ENCODE measurements at regions not wholly inside any gene's neighbourhood (a gene's known extent, or its start where the extent isn't known, plus 50 kb on each side); places are given as distances from the start of the nearest gene placed in this dataset.
"Not testable (repeated sequence)": the region's sequence is repeated elsewhere in the genome, so short reads cannot be mapped to it uniquely, and the experiment has no call there.

- Histone ChIP-seq H3K9ac (ENCODE audit: insufficient read depth in 1 of 2, low read length in 2 of 2) (no peak overlapping the region), H3K4me1 (ENCODE audit: control insufficient read depth in 5 of 5, insufficient read depth in 5 of 5, low read length in 5 of 5) (no peaks in the 10 kb centered on the region), H3K27me3 (ENCODE audit: control insufficient read depth in 3 of 3, insufficient read depth in 3 of 3, low read length in 2 of 3) (no peaks in the 10 kb centered on the region), H3K9me3 (ENCODE audit: control insufficient read depth in 4 of 4, insufficient read depth in 3 of 4, low read length in 3 of 4) (peaks cover 0 to 16% (median 1%) of the 10 kb centered on the region in 4 donors), H3K27ac (ENCODE audit: low read depth in 1 of 2, low read length in 1 of 2) (no peak overlapping the region), H3K4me3 (no peak overlapping the region), H3K36me3 (ENCODE audit: control insufficient read depth in 4 of 4, insufficient read depth in 4 of 4, low read length in 4 of 4) (no peaks in the 10 kb centered on the region)
- TF ChIP-seq, protein P1, sequence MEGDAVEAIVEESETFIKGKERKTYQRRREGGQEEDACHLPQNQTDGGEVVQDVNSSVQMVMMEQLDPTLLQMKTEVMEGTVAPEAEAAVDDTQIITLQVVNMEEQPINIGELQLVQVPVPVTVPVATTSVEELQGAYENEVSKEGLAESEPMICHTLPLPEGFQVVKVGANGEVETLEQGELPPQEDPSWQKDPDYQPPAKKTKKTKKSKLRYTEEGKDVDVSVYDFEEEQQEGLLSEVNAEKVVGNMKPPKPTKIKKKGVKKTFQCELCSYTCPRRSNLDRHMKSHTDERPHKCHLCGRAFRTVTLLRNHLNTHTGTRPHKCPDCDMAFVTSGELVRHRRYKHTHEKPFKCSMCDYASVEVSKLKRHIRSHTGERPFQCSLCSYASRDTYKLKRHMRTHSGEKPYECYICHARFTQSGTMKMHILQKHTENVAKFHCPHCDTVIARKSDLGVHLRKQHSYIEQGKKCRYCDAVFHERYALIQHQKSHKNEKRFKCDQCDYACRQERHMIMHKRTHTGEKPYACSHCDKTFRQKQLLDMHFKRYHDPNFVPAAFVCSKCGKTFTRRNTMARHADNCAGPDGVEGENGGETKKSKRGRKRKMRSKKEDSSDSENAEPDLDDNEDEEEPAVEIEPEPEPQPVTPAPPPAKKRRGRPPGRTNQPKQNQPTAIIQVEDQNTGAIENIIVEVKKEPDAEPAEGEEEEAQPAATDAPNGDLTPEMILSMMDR (IDR thresholded peaks at IDR 0.05; ENCODE audit: control extremely low read depth, extremely low read depth) = no peak
- no peak for DNase-seq
- 41 to 74% methylated on average over 6 of the region's 6 CpGs for WGBS, 2 donors
- no peak for ATAC-seq (ENCODE audit: insufficient read depth, low FRiP score)
These were observed 499.6 kb downstream of the TMEM121 start for GRCh38 chr14:106026026-106026425.

- H3K9ac ChIP-seq (ENCODE audit: insufficient read depth in 1 of 2, low read length in 2 of 2); ATAC-seq (ENCODE audit: insufficient read depth, low FRiP score); H3K36me3 ChIP-seq (ENCODE audit: control insufficient read depth in 4 of 4, insufficient read depth in 4 of 4, low read length in 4 of 4); DNase-seq; H3K27me3 ChIP-seq (ENCODE audit: control insufficient read depth in 3 of 3, insufficient read depth in 3 of 3, low read length in 2 of 3); H3K4me3 ChIP-seq; H3K4me1 ChIP-seq (ENCODE audit: control insufficient read depth in 5 of 5, insufficient read depth in 5 of 5, low read length in 5 of 5); H3K27ac ChIP-seq (ENCODE audit: low read depth in 1 of 2, low read length in 1 of 2): not testable (repeated sequence)
- peaks cover 0 to 15% (median 1%) of the 10 kb centered on the region in 4 donors for H3K9me3 ChIP-seq (ENCODE audit: control insufficient read depth in 4 of 4, insufficient read depth in 3 of 4, low read length in 3 of 4)
- WGBS, 2 donors = 72 to 79% methylated on average over 4 to 6 of the region's 6 CpGs
These were observed 501.4 kb downstream of the TMEM121 start for GRCh38 chr14:106027759-106028158.

GRCh38 chr14:106029959-106030358, 503.6 kb downstream of the TMEM121 start:
- ATAC-seq (ENCODE audit: insufficient read depth, low FRiP score) (peak; percentile 19), DNase-seq (no peak)
- Histone ChIP-seq H3K4me1 (ENCODE audit: control insufficient read depth in 5 of 5, insufficient read depth in 5 of 5, low read length in 5 of 5) (no peaks in the 10 kb centered on the region), H3K9me3 (ENCODE audit: control insufficient read depth in 4 of 4, insufficient read depth in 3 of 4, low read length in 3 of 4) (peaks cover 0 to 14% (median 1%) of the 10 kb centered on the region in 4 donors), H3K36me3 (ENCODE audit: control insufficient read depth in 4 of 4, insufficient read depth in 4 of 4, low read length in 4 of 4) (no peaks in the 10 kb centered on the region), H3K27me3 (ENCODE audit: control insufficient read depth in 3 of 3, insufficient read depth in 3 of 3, low read length in 2 of 3) (no peaks in the 10 kb centered on the region), H3K4me3 (no peak overlapping the region), H3K9ac (ENCODE audit: insufficient read depth in 1 of 2, low read length in 2 of 2) (no peak overlapping the region), H3K27ac (ENCODE audit: low read depth in 1 of 2, low read length in 1 of 2) (no peak overlapping the region)
- WGBS, 2 donors = 61 to 62% methylated on average over 4 of the region's 4 CpGs
- TF ChIP-seq, protein P1 (IDR thresholded peaks at IDR 0.05; ENCODE audit: control extremely low read depth, extremely low read depth) = no peak

DNA sequence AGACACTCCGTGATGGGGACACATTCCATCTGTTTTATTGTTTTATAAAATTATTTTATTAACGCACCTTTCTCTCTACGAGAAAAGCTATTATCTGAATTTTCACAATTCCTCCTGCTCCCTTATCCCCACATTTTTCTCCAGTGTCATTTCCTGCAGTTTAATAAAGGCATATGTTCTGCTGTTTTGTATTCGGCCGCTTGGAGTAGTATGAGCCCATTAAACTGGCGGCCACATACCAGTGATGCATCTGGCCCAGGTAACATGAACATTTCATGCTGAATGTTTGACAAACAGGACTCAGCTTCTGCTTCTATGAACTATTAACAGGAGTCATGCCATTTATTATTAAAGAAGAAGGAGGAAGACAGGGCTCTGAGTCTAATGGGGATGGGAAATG, 511.0 kb downstream of the TMEM121 start:
- peaks cover 0 to 3% (median 0%) of the 10 kb centered on the region in 3 donors for H3K27me3 ChIP-seq (ENCODE audit: control insufficient read depth in 3 of 3, insufficient read depth in 3 of 3, low read length in 2 of 3)
- H3K9ac ChIP-seq (ENCODE audit: insufficient read depth in 1 of 2, low read length in 2 of 2) = no peak overlapping the region
- no peak for DNase-seq
- no peak overlapping the region for H3K4me3 ChIP-seq
- no peaks in the 10 kb centered on the region for H3K4me1 ChIP-seq (ENCODE audit: control insufficient read depth in 5 of 5, insufficient read depth in 5 of 5, low read length in 5 of 5)
- no peak for ATAC-seq (ENCODE audit: insufficient read depth, low FRiP score)
- TF ChIP-seq, protein P1 (IDR thresholded peaks at IDR 0.05; ENCODE audit: control extremely low read depth, extremely low read depth) = no peak
- H3K9me3 ChIP-seq (ENCODE audit: control insufficient read depth in 4 of 4, insufficient read depth in 3 of 4, low read length in 3 of 4) = peaks cover 0 to 12% (median 0%) of the 10 kb centered on the region in 4 donors
- no peaks in the 10 kb centered on the region for H3K36me3 ChIP-seq (ENCODE audit: control insufficient read depth in 4 of 4, insufficient read depth in 4 of 4, low read length in 4 of 4)
- whole genome bisulfite sequencing, 2 donors = 77 to 81% methylated on average over 6 of the region's 6 CpGs
- H3K27ac ChIP-seq (ENCODE audit: low read depth in 1 of 2, low read length in 1 of 2) = no peak overlapping the region
